ENCODE measurements at regions not wholly inside any gene's neighbourhood (a gene's known extent, or its start where the extent isn't known, plus 50 kb on each side); places are given as distances from the start of the nearest gene placed in this dataset.

- Histone ChIP-seq H3K4me3 (no peak overlapping the region), H3K36me3 (no peaks in the 10 kb centered on the region), H4K20me1 (no peaks in the 10 kb centered on the region), H3K9me3 (replicated peaks in 1 of 11) (no peaks in the 10 kb centered on the region), H3K4me2 (no peak overlapping the region), H3K27me3 (no peaks in the 10 kb centered on the region), H3K4me1 (no peaks in the 10 kb centered on the region), H3K9ac (no peak overlapping the region), H3K27ac (no peak overlapping the region)
- TF ChIP-seq Cebpa-rat (IDR thresholded peaks at IDR 0.05): no peak
Observed at GRCh38 chr5:74056107-74056788, 430.3 kb downstream of the ARHGEF28 start.

GRCh38 chr5:74055486-74056106, 429.6 kb downstream of the ARHGEF28 start:
- TF ChIP-seq Cebpa-rat (IDR thresholded peaks at IDR 0.05): no peak
- H3K36me3 ChIP-seq: no peaks in the 10 kb centered on the region
- no peak overlapping the region for H3K9ac ChIP-seq

GRCh38 chr5:74054641-74055421, 428.8 kb downstream of the ARHGEF28 start:
- TF ChIP-seq Cebpa-rat (IDR thresholded peaks at IDR 0.05): no peak
- Histone ChIP-seq H3K9me3 (replicated peaks in 1 of 11) (no peaks in the 10 kb centered on the region), H3K9ac (no peak overlapping the region), H3K27me3 (no peaks in the 10 kb centered on the region), H3K4me2 (no peak overlapping the region), H3K27ac (no peak overlapping the region), H3K4me3 (no peak overlapping the region), H3K4me1 (no peaks in the 10 kb centered on the region), H3K36me3 (no peaks in the 10 kb centered on the region), H4K20me1 (no peaks in the 10 kb centered on the region)

More at GRCh38 chr5:74055486-74056106, 429.6 kb downstream of the ARHGEF28 start:
- no peak overlapping the region for H3K4me2 ChIP-seq
- H3K4me3 ChIP-seq: no peak overlapping the region
- no peaks in the 10 kb centered on the region for H3K27me3 ChIP-seq
- no peak overlapping the region for H3K27ac ChIP-seq
- no peaks in the 10 kb centered on the region for H3K9me3 ChIP-seq (replicated peaks in 1 of 11)
- H3K4me1 ChIP-seq: no peaks in the 10 kb centered on the region
- no peaks in the 10 kb centered on the region for H4K20me1 ChIP-seq

- TF ChIP-seq Cebpa-rat (IDR thresholded peaks at IDR 0.05): no peak
- Histone ChIP-seq H3K4me1 (no peaks in the 10 kb centered on the region), H3K4me3 (no peak overlapping the region), H3K27me3 (no peaks in the 10 kb centered on the region), H3K27ac (no peak overlapping the region), H3K36me3 (no peaks in the 10 kb centered on the region), H3K9ac (no peak overlapping the region), H4K20me1 (no peaks in the 10 kb centered on the region), H3K9me3 (replicated peaks in 1 of 11) (no peaks in the 10 kb centered on the region), H3K4me2 (no peak overlapping the region)
Observed at GRCh38 chr5:74054139-74054538, 428.1 kb downstream of the ARHGEF28 start.

- H3K4me2 ChIP-seq: no peak overlapping the region
- no peaks in the 10 kb centered on the region for H3K36me3 ChIP-seq
- no peak overlapping the region for H3K9ac ChIP-seq
- H3K4me3 ChIP-seq: no peak overlapping the region
- no peak overlapping the region for H3K27ac ChIP-seq
- TF ChIP-seq Cebpa-rat (IDR thresholded peaks at IDR 0.05): no peak
- no peaks in the 10 kb centered on the region for H3K27me3 ChIP-seq
- H3K4me1 ChIP-seq: no peaks in the 10 kb centered on the region
- no peaks in the 10 kb centered on the region for H3K9me3 ChIP-seq (replicated peaks in 1 of 11)
- no peaks in the 10 kb centered on the region for H4K20me1 ChIP-seq
Observed at GRCh38 chr5:74052441-74053221, 426.6 kb downstream of the ARHGEF28 start.

GRCh38 chr5:74051076-74051475, 425.1 kb downstream of the ARHGEF28 start:
- H3K36me3 ChIP-seq: no peaks in the 10 kb centered on the region
- no peaks in the 10 kb centered on the region for H3K9me3 ChIP-seq (replicated peaks in 1 of 11)
- H3K9ac ChIP-seq: no peak overlapping the region
- H4K20me1 ChIP-seq: no peaks in the 10 kb centered on the region
- no peaks in the 10 kb centered on the region for H3K27me3 ChIP-seq
- no peaks in the 10 kb centered on the region for H3K4me1 ChIP-seq
- no peak overlapping the region for H3K4me3 ChIP-seq
- H3K4me2 ChIP-seq: no peak overlapping the region
- no peak overlapping the region for H3K27ac ChIP-seq
- TF ChIP-seq Cebpa-rat (IDR thresholded peaks at IDR 0.05): no peak

- Histone ChIP-seq H3K9ac (no peak overlapping the region), H3K27me3 (no peaks in the 10 kb centered on the region), H3K9me3 (replicated peaks in 1 of 11) (no peaks in the 10 kb centered on the region), H3K36me3 (no peaks in the 10 kb centered on the region), H3K4me3 (no peak overlapping the region), H4K20me1 (no peaks in the 10 kb centered on the region), H3K27ac (no peak overlapping the region), H3K4me1 (no peaks in the 10 kb centered on the region), H3K4me2 (no peak overlapping the region)
- no peak for TF ChIP-seq Cebpa-rat (IDR thresholded peaks at IDR 0.05)
Observed at GRCh38 chr5:74044936-74045335, 418.9 kb downstream of the ARHGEF28 start.

GRCh38 chr5:74042959-74043358, 417.0 kb downstream of the ARHGEF28 start:
- Histone ChIP-seq H3K9ac (no peak overlapping the region), H3K9me3 (replicated peaks in 1 of 11) (no peaks in the 10 kb centered on the region), H3K36me3 (no peaks in the 10 kb centered on the region), H3K27me3 (no peaks in the 10 kb centered on the region), H3K27ac (no peak overlapping the region), H3K4me2 (no peak overlapping the region), H4K20me1 (no peaks in the 10 kb centered on the region), H3K4me3 (no peak overlapping the region), H3K4me1 (no peaks in the 10 kb centered on the region)
- TF ChIP-seq Cebpa-rat (IDR thresholded peaks at IDR 0.05): no peak

- no peak overlapping the region for H3K4me2 ChIP-seq
- no peaks in the 10 kb centered on the region for H3K36me3 ChIP-seq
- H3K4me1 ChIP-seq: no peaks in the 10 kb centered on the region
- no peaks in the 10 kb centered on the region for H4K20me1 ChIP-seq
- H3K27ac ChIP-seq: no peak overlapping the region
- TF ChIP-seq Cebpa-rat (IDR thresholded peaks at IDR 0.05): no peak
- H3K9ac ChIP-seq: no peak overlapping the region
- H3K9me3 ChIP-seq (replicated peaks in 1 of 11): no peaks in the 10 kb centered on the region
- no peak overlapping the region for H3K4me3 ChIP-seq
- H3K27me3 ChIP-seq: no peaks in the 10 kb centered on the region
Observed at GRCh38 chr5:74042559-74042958, 416.6 kb downstream of the ARHGEF28 start.
